Ishikawa (cell line): ENCODE measurements at regions not wholly inside any gene's neighbourhood (a gene's known extent, or its start where the extent isn't known, plus 50 kb on each side); places are given as distances from the start of the nearest gene placed in this dataset.

Experiments used
- CEBPB ChIP-seq: IDR thresholded peaks from 2 replicates; pipeline ENCODE4 v1.6.1; 2012
- CREB1 ChIP-seq: IDR thresholded peaks from 2 replicates; pipeline ENCODE4 v1.6.1; 2012; ENCODE audit warnings: low read depth
- EGR1 ChIP-seq: IDR thresholded peaks from 2 replicates; pipeline ENCODE4 v1.6.1; 2012
- EP300 ChIP-seq: IDR thresholded peaks from 2 replicates; pipeline ENCODE4 v1.6.1; 2012; ENCODE audit warnings: borderline replicate concordance
- FOXM1 ChIP-seq: IDR thresholded peaks from 2 replicates; pipeline ENCODE4 v1.6.1; 2012; ENCODE audit warnings: low read depth, borderline replicate concordance
- MAX ChIP-seq: IDR thresholded peaks from 2 replicates; pipeline ENCODE4 v1.6.1; 2012
- NFIC ChIP-seq: IDR thresholded peaks from 2 replicates; pipeline ENCODE4 v1.6.1; 2012
- RAD21 ChIP-seq: IDR thresholded peaks from 2 replicates; pipeline ENCODE4 v1.6.1; 2012; ENCODE audit warnings: low read depth
- REST ChIP-seq: IDR thresholded peaks from 2 replicates; pipeline ENCODE4 v1.6.1; 2012; ENCODE audit warnings: low read depth, mild to moderate bottlenecking
- TAF1 ChIP-seq: IDR thresholded peaks from 2 replicates; pipeline ENCODE4 v1.6.1; 2012; ENCODE audit warnings: low read depth, mild to moderate bottlenecking
- TCF12 ChIP-seq: IDR thresholded peaks from 2 replicates; pipeline ENCODE4 v1.6.1; 2012; ENCODE audit warnings: low read depth
- TEAD4 ChIP-seq: IDR thresholded peaks from 2 replicates; pipeline ENCODE4 v1.6.1; 2012
- USF1 ChIP-seq: IDR thresholded peaks from 2 replicates; pipeline ENCODE4 v1.6.1; 2012
- YY1 ChIP-seq: IDR thresholded peaks from 2 replicates; pipeline ENCODE4 v1.6.1; 2012; ENCODE audit warnings: low read depth
- ZBTB7A ChIP-seq: IDR thresholded peaks from 2 replicates; pipeline ENCODE4 v1.6.1; 2012; ENCODE audit warnings: low read depth

- no peak for TF ChIP-seq TEAD4
- no peak for TF ChIP-seq TCF12
- TF ChIP-seq NFIC, result no peak
- TF ChIP-seq FOXM1, result no peak
- no peak for TF ChIP-seq EGR1
- no peak for TF ChIP-seq CEBPB
- TF ChIP-seq REST, result no peak
- TF ChIP-seq RAD21, result no peak
- TF ChIP-seq CREB1, result no peak
- TF ChIP-seq MAX, result no peak
- TF ChIP-seq TAF1, result no peak
- no peak for TF ChIP-seq YY1
- no peak for TF ChIP-seq ZBTB7A
- no peak for TF ChIP-seq USF1
- no peak for TF ChIP-seq EP300
Measured at GRCh38 chr7:136336932-136337331, 359.8 kb upstream of the MTPN start.

GRCh38 chr7:136333636-136334035 is 356.5 kb upstream of the MTPN start:
- TF ChIP-seq TCF12, result no peak
- no peak for TF ChIP-seq CEBPB
- no peak for TF ChIP-seq NFIC
- TF ChIP-seq YY1, result no peak
- TF ChIP-seq EP300, result no peak
- TF ChIP-seq MAX, result no peak
- no peak for TF ChIP-seq TAF1
- no peak for TF ChIP-seq TEAD4
- no peak for TF ChIP-seq FOXM1
- no peak for TF ChIP-seq REST
- TF ChIP-seq CREB1, result no peak
- no peak for TF ChIP-seq RAD21
- TF ChIP-seq ZBTB7A, result no peak
- no peak for TF ChIP-seq USF1
- TF ChIP-seq EGR1, result no peak

GRCh38 chr7:136326045-136326609 is 349.0 kb upstream of the MTPN start:
- no peak for TF ChIP-seq REST
- TF ChIP-seq CREB1, result no peak
- TF ChIP-seq NFIC, result no peak
- TF ChIP-seq CEBPB, result no peak
- no peak for TF ChIP-seq FOXM1
- TF ChIP-seq TAF1, result no peak
- no peak for TF ChIP-seq TCF12
- TF ChIP-seq RAD21, result no peak
- no peak for TF ChIP-seq YY1
- no peak for TF ChIP-seq MAX
- no peak for TF ChIP-seq USF1
- TF ChIP-seq EGR1, result no peak
- no peak for TF ChIP-seq ZBTB7A
- TF ChIP-seq EP300, result no peak
- no peak for TF ChIP-seq TEAD4

GRCh38 chr7:136325578-136325977 is 348.4 kb upstream of the MTPN start:
- TF ChIP-seq REST (no peak), CEBPB (no peak), FOXM1 (no peak), USF1 (no peak), TAF1 (no peak), CREB1 (no peak), YY1 (no peak), EP300 (no peak), EGR1 (no peak), MAX (no peak), RAD21 (no peak), ZBTB7A (no peak), TEAD4 (no peak), TCF12 (no peak), NFIC (no peak)
